WERI-Rb-1 (cell line): ENCODE measurements at regions not wholly inside any gene's neighbourhood (a gene's known extent, or its start where the extent isn't known, plus 50 kb on each side); places are given as distances from the start of the nearest gene placed in this dataset.

Experiments used
- DNase-seq: peaks from one replicate; pipeline ENCODE4 v3.0.0-alpha.2; 2020
- H3K27ac ChIP-seq: fragments of 250-450 bp; sonication (Bioruptor Pico); 2 replicates; pipeline ENCODE4 v1.5.1; 2020; ENCODE audit warnings: mild to moderate bottlenecking, moderate library complexity
- H3K27me3 ChIP-seq: fragments of 250-450 bp; sonication (Bioruptor Pico); 2 replicates; pipeline ENCODE4 v1.5.1; 2021; ENCODE audit warnings: mild to moderate bottlenecking, low read depth, moderate library complexity; ENCODE audit not compliant: insufficient read depth, severe bottlenecking
- H3K36me3 ChIP-seq: fragments of 250-450 bp; sonication (Bioruptor Pico); 2 replicates; pipeline ENCODE4 v1.5.1; 2020; ENCODE audit warnings: mild to moderate bottlenecking, moderate library complexity
- H3K4me3 ChIP-seq: 2 replicates; pipeline ENCODE4 v1.5.1; 2011; ENCODE audit warnings: low read depth, mild to moderate bottlenecking, control low read depth, low read length
- H3K9me3 ChIP-seq: fragments of 250-450 bp; sonication (Bioruptor Pico); 2 replicates; pipeline ENCODE4 v1.5.1; 2021; ENCODE audit warnings: mild to moderate bottlenecking, moderate library complexity; ENCODE audit not compliant: severe bottlenecking
- TF ChIP-seq, protein P1 (sequence below): IDR thresholded peaks from 2 replicates; pipeline ENCODE4 v1.5.1; 2011; ENCODE audit warnings: low read depth, mild to moderate bottlenecking, control low read depth, inconsistent platforms, low read length

DNA sequence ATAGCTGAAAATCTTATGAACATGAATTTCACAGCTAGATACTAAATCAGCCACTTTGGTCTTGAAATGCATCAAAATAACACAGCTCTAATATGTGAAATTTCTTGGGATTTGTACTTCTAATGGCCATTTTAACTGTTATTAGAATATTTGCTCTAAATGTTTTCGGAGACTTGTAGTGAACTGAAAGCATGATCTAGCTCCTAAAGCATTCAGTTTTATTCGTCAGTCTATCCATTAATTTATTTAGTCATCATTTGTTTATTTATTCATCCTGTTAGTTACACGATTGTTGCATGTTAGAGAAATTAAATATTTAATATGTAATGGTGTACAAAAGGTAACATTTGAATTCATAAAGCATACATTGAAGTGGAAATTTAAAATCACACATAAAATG, 1132.7 kb downstream of the SLITRK1 start:
- H3K9me3 ChIP-seq, result no peaks in the 10 kb centered on the region
- H3K36me3 ChIP-seq, result no peaks in the 10 kb centered on the region
- no peak overlapping the region for H3K4me3 ChIP-seq
- TF ChIP-seq, protein P1, sequence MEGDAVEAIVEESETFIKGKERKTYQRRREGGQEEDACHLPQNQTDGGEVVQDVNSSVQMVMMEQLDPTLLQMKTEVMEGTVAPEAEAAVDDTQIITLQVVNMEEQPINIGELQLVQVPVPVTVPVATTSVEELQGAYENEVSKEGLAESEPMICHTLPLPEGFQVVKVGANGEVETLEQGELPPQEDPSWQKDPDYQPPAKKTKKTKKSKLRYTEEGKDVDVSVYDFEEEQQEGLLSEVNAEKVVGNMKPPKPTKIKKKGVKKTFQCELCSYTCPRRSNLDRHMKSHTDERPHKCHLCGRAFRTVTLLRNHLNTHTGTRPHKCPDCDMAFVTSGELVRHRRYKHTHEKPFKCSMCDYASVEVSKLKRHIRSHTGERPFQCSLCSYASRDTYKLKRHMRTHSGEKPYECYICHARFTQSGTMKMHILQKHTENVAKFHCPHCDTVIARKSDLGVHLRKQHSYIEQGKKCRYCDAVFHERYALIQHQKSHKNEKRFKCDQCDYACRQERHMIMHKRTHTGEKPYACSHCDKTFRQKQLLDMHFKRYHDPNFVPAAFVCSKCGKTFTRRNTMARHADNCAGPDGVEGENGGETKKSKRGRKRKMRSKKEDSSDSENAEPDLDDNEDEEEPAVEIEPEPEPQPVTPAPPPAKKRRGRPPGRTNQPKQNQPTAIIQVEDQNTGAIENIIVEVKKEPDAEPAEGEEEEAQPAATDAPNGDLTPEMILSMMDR, result no peak
- H3K27me3 ChIP-seq, result no peaks in the 10 kb centered on the region
- DNase-seq, result no peak
- H3K27ac ChIP-seq, result no peak overlapping the region

DNA sequence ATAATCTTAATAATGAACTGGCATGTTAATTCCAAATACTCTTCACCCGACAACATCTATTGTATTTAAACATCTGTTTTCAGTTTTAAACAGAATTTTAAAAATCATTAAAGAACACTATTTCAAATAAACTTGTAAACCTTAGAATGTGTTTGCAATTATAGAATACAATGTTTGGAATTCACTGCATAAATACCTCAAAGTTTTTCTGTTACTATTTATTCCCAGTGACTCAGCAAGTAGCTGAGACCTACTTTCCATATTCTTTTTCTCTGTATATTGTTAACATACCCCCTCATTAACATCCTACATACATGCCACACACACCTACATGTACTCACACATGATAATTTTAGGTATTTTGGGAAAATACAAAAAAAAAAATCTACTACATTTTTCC, 1134.3 kb downstream of the SLITRK1 start:
- TF ChIP-seq, protein P1, result no peak
- H3K27me3 ChIP-seq, result no peaks in the 10 kb centered on the region
- no peak for DNase-seq
- no peak overlapping the region for H3K27ac ChIP-seq
- no peaks in the 10 kb centered on the region for H3K36me3 ChIP-seq
- H3K4me3 ChIP-seq, result no peak overlapping the region
- H3K9me3 ChIP-seq, result no peaks in the 10 kb centered on the region

- TF ChIP-seq, protein P1, result no peak
- no peaks in the 10 kb centered on the region for H3K36me3 ChIP-seq
- DNase-seq, result no peak
- no peak overlapping the region for H3K4me3 ChIP-seq
- no peak overlapping the region for H3K27ac ChIP-seq
- H3K27me3 ChIP-seq, result no peaks in the 10 kb centered on the region
- H3K9me3 ChIP-seq, result no peaks in the 10 kb centered on the region
Observed at GRCh38 chr13:82747291-82747690, 1135.0 kb downstream of the SLITRK1 start.

DNA sequence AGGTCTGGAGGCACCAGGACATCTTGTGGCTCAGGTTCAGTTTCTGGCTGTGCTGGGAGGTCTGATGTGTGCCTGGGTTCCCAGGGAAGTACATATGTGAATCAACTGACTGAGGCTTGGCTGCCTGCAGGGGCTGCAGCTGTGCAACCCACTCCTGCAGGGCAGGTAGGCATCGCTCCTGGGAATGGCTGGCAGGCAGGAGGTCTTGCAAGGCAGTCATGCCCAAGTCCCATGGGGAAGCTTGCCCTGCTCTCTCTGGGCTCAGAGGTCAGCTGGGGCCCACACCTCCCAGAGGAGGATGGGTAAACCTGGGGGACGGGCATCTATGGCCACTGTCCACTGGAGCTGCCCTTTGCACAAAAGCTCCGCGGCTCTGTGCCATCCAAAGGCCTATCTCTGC, 1141.8 kb downstream of the SLITRK1 start:
- no peak for DNase-seq
- no peak overlapping the region for H3K4me3 ChIP-seq
- no peaks in the 10 kb centered on the region for H3K27me3 ChIP-seq
- TF ChIP-seq, protein P1, result no peak
- no peak overlapping the region for H3K27ac ChIP-seq
- H3K36me3 ChIP-seq, result no peaks in the 10 kb centered on the region
- H3K9me3 ChIP-seq, result no peaks in the 10 kb centered on the region

DNA sequence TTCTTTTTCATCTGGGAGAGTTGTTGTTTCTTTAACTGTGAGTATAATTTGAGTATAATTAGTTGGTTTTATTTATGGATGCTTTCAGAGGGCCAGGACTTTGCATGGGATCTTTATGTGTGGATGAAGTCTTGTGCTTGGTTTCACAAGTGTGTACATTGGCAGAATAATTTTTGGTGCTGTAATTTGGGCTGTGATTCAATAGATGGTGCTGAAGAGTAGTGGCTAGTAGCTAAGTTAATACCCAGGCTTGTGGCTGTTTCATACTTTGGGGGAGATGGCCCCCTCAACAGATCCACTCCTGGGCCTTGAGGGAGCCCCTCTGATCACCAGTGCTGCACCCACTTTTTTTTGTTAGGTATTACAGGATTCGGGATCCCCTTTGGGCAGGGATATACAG, 1142.4 kb downstream of the SLITRK1 start:
- Histone ChIP-seq H3K27me3 (no peaks in the 10 kb centered on the region), H3K4me3 (no peak overlapping the region), H3K27ac (no peak overlapping the region), H3K36me3 (no peaks in the 10 kb centered on the region), H3K9me3 (no peaks in the 10 kb centered on the region)
- no peak for DNase-seq
- TF ChIP-seq, protein P1, result no peak

DNA sequence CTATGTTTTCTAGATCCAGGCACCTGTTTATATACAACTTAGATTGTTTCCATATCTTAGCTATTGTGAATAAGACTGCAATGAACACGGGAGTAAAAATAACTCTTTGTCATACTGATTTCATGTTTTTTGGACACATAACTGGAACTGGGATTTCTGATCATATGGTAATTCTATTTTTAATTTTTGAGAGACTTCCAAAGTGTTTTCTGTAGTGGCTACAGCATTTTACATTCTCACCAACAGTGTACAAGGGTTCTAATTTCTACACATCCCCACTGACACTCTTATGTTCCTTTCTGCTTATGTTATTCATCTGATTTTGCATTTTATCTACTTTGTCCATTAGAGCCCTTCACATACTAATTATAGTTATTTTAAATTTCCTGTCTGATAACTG, 1152.9 kb downstream of the SLITRK1 start:
- Histone ChIP-seq H3K27me3 (no peaks in the 10 kb centered on the region), H3K27ac (no peak overlapping the region), H3K4me3 (no peak overlapping the region), H3K36me3 (no peaks in the 10 kb centered on the region), H3K9me3 (no peaks in the 10 kb centered on the region)
- TF ChIP-seq, protein P1, result no peak
- no peak for DNase-seq
